ENCODE measurements at regions not wholly inside any gene's neighbourhood (a gene's known extent, or its start where the extent isn't known, plus 50 kb on each side); places are given as distances from the start of the nearest gene placed in this dataset.

DNA sequence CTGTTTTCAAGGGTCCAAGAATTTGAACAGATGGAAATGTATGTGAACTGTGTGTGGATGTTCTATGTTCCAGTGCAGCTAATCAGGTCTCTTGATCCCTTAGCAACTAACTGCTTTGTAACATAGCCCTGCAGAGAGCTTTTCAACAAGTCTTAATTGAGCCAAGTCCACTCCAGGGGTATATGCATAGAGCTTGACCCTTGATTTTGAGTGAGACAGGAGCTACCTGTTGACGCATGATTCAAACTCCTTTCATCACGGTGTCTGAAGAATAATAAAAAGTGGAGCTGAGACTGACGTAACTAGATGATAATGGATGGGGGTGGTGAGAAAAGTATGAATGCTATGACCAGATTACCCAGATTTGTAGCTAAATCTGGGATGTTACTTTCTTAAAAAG, 93.3 kb upstream of the CCDC54 start (continued):
- TF ChIP-seq POU6F1 (CRISPR knock-in tag; IDR thresholded peaks at IDR 0.05; ENCODE audit: borderline replicate concordance, low read depth) (no peak), PPARA (CRISPR knock-in tag; IDR thresholded peaks at IDR 0.05; ENCODE audit: borderline replicate concordance) (no peak), ZFP3 (CRISPR knock-in tag; IDR thresholded peaks at IDR 0.05) (no peak), ZNF565 (CRISPR knock-in tag; conservative IDR thresholded peaks at IDR 0.05; ENCODE audit: low read depth) (no peak)
- TF ChIP-seq, protein P1, sequence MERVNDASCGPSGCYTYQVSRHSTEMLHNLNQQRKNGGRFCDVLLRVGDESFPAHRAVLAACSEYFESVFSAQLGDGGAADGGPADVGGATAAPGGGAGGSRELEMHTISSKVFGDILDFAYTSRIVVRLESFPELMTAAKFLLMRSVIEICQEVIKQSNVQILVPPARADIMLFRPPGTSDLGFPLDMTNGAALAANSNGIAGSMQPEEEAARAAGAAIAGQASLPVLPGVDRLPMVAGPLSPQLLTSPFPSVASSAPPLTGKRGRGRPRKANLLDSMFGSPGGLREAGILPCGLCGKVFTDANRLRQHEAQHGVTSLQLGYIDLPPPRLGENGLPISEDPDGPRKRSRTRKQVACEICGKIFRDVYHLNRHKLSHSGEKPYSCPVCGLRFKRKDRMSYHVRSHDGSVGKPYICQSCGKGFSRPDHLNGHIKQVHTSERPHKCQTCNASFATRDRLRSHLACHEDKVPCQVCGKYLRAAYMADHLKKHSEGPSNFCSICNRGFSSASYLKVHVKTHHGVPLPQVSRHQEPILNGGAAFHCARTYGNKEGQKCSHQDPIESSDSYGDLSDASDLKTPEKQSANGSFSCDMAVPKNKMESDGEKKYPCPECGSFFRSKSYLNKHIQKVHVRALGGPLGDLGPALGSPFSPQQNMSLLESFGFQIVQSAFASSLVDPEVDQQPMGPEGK (CRISPR knock-in tag; IDR thresholded peaks at IDR 0.05; ENCODE audit: borderline replicate concordance): no peak

DNA sequence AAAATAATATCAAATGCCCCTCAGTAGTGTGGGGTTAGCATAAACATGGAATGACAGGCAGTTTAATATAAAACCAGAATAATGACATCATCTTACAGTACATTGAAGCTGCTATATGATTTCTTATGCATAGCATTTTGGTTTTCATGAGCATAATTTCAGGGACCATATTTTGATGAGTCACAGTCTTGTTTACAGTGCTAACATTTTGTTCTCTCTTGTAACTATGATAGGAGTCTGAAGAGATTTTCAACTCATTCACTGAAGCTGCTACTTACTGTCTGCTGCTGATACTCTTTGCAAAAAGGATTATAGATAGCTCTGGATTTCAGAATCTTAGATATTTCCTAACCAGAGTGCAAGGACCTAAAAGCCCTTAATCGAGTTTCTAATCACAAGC, 92.6 kb upstream of the CCDC54 start:
- TF ChIP-seq ISL1 (CRISPR knock-in tag; IDR thresholded peaks at IDR 0.05): no peak
- TF ChIP-seq CSDC2 (CRISPR knock-in tag; IDR thresholded peaks at IDR 0.05): no peak
- TF ChIP-seq, protein P2, sequence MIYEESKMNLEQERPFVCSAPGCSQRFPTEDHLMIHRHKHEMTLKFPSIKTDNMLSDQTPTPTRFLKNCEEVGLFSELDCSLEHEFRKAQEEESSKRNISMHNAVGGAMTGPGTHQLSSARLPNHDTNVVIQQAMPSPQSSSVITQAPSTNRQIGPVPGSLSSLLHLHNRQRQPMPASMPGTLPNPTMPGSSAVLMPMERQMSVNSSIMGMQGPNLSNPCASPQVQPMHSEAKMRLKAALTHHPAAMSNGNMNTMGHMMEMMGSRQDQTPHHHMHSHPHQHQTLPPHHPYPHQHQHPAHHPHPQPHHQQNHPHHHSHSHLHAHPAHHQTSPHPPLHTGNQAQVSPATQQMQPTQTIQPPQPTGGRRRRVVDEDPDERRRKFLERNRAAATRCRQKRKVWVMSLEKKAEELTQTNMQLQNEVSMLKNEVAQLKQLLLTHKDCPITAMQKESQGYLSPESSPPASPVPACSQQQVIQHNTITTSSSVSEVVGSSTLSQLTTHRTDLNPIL (CRISPR knock-in tag; IDR thresholded peaks at IDR 0.05; ENCODE audit: low read depth): no peak
- no peak for TF ChIP-seq BACH2 (CRISPR knock-in tag; IDR thresholded peaks at IDR 0.05; ENCODE audit: borderline replicate concordance)
- no peak for TF ChIP-seq TOX (CRISPR knock-in tag; IDR thresholded peaks at IDR 0.05; ENCODE audit: borderline replicate concordance)
- TF ChIP-seq, protein P3, sequence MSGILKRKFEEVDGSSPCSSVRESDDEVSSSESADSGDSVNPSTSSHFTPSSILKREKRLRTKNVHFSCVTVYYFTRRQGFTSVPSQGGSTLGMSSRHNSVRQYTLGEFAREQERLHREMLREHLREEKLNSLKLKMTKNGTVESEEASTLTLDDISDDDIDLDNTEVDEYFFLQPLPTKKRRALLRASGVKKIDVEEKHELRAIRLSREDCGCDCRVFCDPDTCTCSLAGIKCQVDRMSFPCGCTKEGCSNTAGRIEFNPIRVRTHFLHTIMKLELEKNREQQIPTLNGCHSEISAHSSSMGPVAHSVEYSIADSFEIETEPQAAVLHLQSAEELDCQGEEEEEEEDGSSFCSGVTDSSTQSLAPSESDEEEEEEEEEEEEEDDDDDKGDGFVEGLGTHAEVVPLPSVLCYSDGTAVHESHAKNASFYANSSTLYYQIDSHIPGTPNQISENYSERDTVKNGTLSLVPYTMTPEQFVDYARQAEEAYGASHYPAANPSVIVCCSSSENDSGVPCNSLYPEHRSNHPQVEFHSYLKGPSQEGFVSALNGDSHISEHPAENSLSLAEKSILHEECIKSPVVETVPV (CRISPR knock-in tag; IDR thresholded peaks at IDR 0.05): no peak
- TF ChIP-seq ZNF8 (CRISPR knock-in tag; IDR thresholded peaks at IDR 0.05): no peak
- no peak for TF ChIP-seq GLIS3 (CRISPR knock-in tag; IDR thresholded peaks at IDR 0.05)
- no peak for TF ChIP-seq POU6F1 (CRISPR knock-in tag; IDR thresholded peaks at IDR 0.05; ENCODE audit: borderline replicate concordance, low read depth)
- TF ChIP-seq TCF4 (CRISPR knock-in tag; IDR thresholded peaks at IDR 0.05; ENCODE audit: borderline replicate concordance): no peak
- no peak for TF ChIP-seq ZNF565 (CRISPR knock-in tag; conservative IDR thresholded peaks at IDR 0.05; ENCODE audit: low read depth)
- no peak for TF ChIP-seq SNAI2 (CRISPR knock-in tag; IDR thresholded peaks at IDR 0.05)
- no peak for TF ChIP-seq ESRRG (CRISPR knock-in tag; IDR thresholded peaks at IDR 0.05)
- TF ChIP-seq ZFP3 (CRISPR knock-in tag; IDR thresholded peaks at IDR 0.05): no peak
- TF ChIP-seq RARB (CRISPR knock-in tag; IDR thresholded peaks at IDR 0.05): no peak
- TF ChIP-seq, protein P4, sequence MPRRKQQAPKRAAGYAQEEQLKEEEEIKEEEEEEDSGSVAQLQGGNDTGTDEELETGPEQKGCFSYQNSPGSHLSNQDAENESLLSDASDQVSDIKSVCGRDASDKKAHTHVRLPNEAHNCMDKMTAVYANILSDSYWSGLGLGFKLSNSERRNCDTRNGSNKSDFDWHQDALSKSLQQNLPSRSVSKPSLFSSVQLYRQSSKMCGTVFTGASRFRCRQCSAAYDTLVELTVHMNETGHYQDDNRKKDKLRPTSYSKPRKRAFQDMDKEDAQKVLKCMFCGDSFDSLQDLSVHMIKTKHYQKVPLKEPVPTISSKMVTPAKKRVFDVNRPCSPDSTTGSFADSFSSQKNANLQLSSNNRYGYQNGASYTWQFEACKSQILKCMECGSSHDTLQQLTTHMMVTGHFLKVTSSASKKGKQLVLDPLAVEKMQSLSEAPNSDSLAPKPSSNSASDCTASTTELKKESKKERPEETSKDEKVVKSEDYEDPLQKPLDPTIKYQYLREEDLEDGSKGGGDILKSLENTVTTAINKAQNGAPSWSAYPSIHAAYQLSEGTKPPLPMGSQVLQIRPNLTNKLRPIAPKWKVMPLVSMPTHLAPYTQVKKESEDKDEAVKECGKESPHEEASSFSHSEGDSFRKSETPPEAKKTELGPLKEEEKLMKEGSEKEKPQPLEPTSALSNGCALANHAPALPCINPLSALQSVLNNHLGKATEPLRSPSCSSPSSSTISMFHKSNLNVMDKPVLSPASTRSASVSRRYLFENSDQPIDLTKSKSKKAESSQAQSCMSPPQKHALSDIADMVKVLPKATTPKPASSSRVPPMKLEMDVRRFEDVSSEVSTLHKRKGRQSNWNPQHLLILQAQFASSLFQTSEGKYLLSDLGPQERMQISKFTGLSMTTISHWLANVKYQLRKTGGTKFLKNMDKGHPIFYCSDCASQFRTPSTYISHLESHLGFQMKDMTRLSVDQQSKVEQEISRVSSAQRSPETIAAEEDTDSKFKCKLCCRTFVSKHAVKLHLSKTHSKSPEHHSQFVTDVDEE (CRISPR knock-in tag; IDR thresholded peaks at IDR 0.05): no peak
- no peak for TF ChIP-seq ZC3H10 (CRISPR knock-in tag; IDR thresholded peaks at IDR 0.05)
- no peak for TF ChIP-seq ZNF70 (CRISPR knock-in tag; IDR thresholded peaks at IDR 0.05)
- TF ChIP-seq, protein P1 (CRISPR knock-in tag; IDR thresholded peaks at IDR 0.05; ENCODE audit: borderline replicate concordance): no peak
- TF ChIP-seq ARNTL (CRISPR knock-in tag; IDR thresholded peaks at IDR 0.05; ENCODE audit: borderline replicate concordance, low read depth): no peak
- peak; percentile 41; the same call in 2 of the 3 replicates for ATAC-seq

All from SK-N-SH treated with all-trans-retinoic acid at 6 μM for 48 hours (cell line).